K562 (cell line): ENCODE measurements at regions not wholly inside any gene's neighbourhood (a gene's known extent, or its start where the extent isn't known, plus 50 kb on each side); places are given as distances from the start of the nearest gene placed in this dataset.

Experiments
- ATAC-seq: fragments of 200-7000 bp; cut with Tn5 transposase; 3 replicates; pipeline ENCODE4 v1.9.1; 2020; ENCODE audit warnings: moderate library complexity
- BruUV-seq: library from RNA; stranded (reverse); fragments of 400-500 nt; replicated peaks from 2 replicates; lab custom pipeline; 2021; lab: Mats Ljungman, UMichigan
- CTCF ChIA-PET: fragments of 300-600 bp; formaldehyde crosslinking; extraction: SDS; loops from one replicate; lab custom pipeline; 2021; ENCODE audit warnings: low intra/inter-chr PET ratio; lab: Yijun Ruan, JAX
- POLR2A ChIA-PET: fragments of 300-600, 350-650 bp; sonication (Branson Sonifier 250); formaldehyde crosslinking; extraction: SDS; loops from one replicate; lab custom pipeline; 2021; ENCODE audit warnings: antibody characterized with exemption, inconsistent platforms; lab: Yijun Ruan, JAX
- DNase-seq, 4 experiments: peaks; one replicate each; pipeline versions ENCODE4 v3.0.0 to v3.0.0-alpha.2; 2011 to 2018; ENCODE audit warnings: low spot score in 3 of 4, mixed read lengths in 3 of 4; ENCODE audit errors: extremely low read depth in 1 of 4
- FAIRE-seq: peaks from 2 replicates; lab custom pipeline; 2011; peaks lifted over from hg19 to GRCh38; lab: Jason Lieb, UNC
- H2AFZ ChIP-seq: 2 replicates; pipeline ENCODE4 v1.6.0; 2011; ENCODE audit warnings: low read depth, low read length, control low read depth, inconsistent platforms
- H3K27ac ChIP-seq: fragments of 200-600 bp; 3 replicates; pipeline ENCODE4 v1.8.0; 2011; ENCODE audit warnings: low read depth, mild to moderate bottlenecking, control low read depth, inconsistent platforms, low read length, moderate library complexity, mixed read lengths; ENCODE audit errors: extremely low read depth
- H3K27me3 ChIP-seq, 2 experiments: fragments of 300-600 bp in 1 of 2; 2 replicates in 1 of 2; 3 replicates in 1 of 2; pipeline versions ENCODE4 v1.6.0 to v1.8.0; 2011; ENCODE audit warnings: inconsistent platforms in 2 of 2, low read length in 2 of 2, mild to moderate bottlenecking in 1 of 2, mixed read lengths in 1 of 2, moderate library complexity in 1 of 2; ENCODE audit not compliant: control insufficient read depth in 2 of 2, insufficient read depth in 2 of 2
- H3K36me3 ChIP-seq: fragments of 300-600 bp; 3 replicates; pipeline ENCODE4 v1.8.0; 2011; ENCODE audit warnings: mild to moderate bottlenecking, low read length, inconsistent platforms; ENCODE audit not compliant: control insufficient read depth, insufficient read depth
- H3K4me1 ChIP-seq, 2 experiments: fragments of 200-600 bp in 1 of 2; replicated peaks in 1 of 2; 2 replicates in 1 of 2; 3 replicates in 1 of 2; pipeline versions ENCODE4 v1.5.1 to v1.8.0; 2011; ENCODE audit warnings: inconsistent platforms in 2 of 2, low read length in 2 of 2, mild to moderate bottlenecking in 1 of 2, mixed read lengths in 1 of 2, moderate library complexity in 1 of 2; ENCODE audit not compliant: control insufficient read depth in 2 of 2, insufficient read depth in 2 of 2
- H3K4me2 ChIP-seq: 2 replicates; pipeline ENCODE4 v1.6.1; 2011; ENCODE audit warnings: low read length, control low read depth, inconsistent platforms, mixed read lengths; ENCODE audit not compliant: insufficient read depth
- H3K4me3 ChIP-seq: fragments of 200-600 bp; sonication (generic), shearing (Covaris generic); 2 replicates; pipeline ENCODE4 v1.5.1; 2016; ENCODE audit warnings: control low read depth, inconsistent platforms
- H3K79me2 ChIP-seq: fragments of 200-600 bp; 3 replicates; pipeline ENCODE4 v1.8.0; 2011; ENCODE audit warnings: low read length, inconsistent platforms; ENCODE audit not compliant: control insufficient read depth, insufficient read depth
- H3K9ac ChIP-seq, 2 experiments: 2 replicates each; pipeline versions ENCODE4 v1.6.0 to v1.6.1; 2011; ENCODE audit warnings: low read depth in 2 of 2, low read length in 2 of 2, control low read depth in 1 of 2, inconsistent platforms in 1 of 2, mild to moderate bottlenecking in 1 of 2, mixed read lengths in 1 of 2; ENCODE audit not compliant: insufficient read depth in 1 of 2
- H3K9me1 ChIP-seq: one replicate; pipeline ENCODE4 v1.6.0; 2011; ENCODE audit warnings: inconsistent platforms, mild to moderate bottlenecking, low read length, moderate library complexity; ENCODE audit not compliant: control insufficient read depth, insufficient read depth
- H3K9me3 ChIP-seq: replicated peaks from 2 replicates; pipeline ENCODE4 v1.5.1; 2011; ENCODE audit warnings: low read depth, low read length, inconsistent platforms; ENCODE audit not compliant: control insufficient read depth, insufficient read depth
- H4K20me1 ChIP-seq: replicated peaks from 2 replicates; pipeline ENCODE4 v1.6.1; 2011; ENCODE audit warnings: low read length, inconsistent platforms, mixed read lengths; ENCODE audit not compliant: control insufficient read depth, insufficient read depth
- ADNP ChIP-seq: fragments of 200-800 bp; sonication (Bioruptor generic); IDR thresholded peaks from 2 replicates; pipeline ENCODE4 v1.6.1; 2016; ENCODE audit warnings: missing genetic modification characterization, missing compliant biosample characterization
- BDP1 ChIP-seq: IDR thresholded peaks from 3 replicates; pipeline ENCODE4 v1.6.1; 2011; ENCODE audit not compliant: insufficient read length, insufficient read depth
- FOXJ2 ChIP-seq: fragments of 200-800 bp; sonication (Bioruptor generic); IDR thresholded peaks from 2 replicates; pipeline ENCODE4 v1.6.1; 2016; ENCODE audit warnings: missing genetic modification characterization, missing compliant biosample characterization
- HNRNPH1 ChIP-seq: fragments of 200-400 bp; formaldehyde crosslinking; optimal IDR thresholded peaks from 2 replicates; pipeline ENCODE3; 2017; ENCODE audit warnings: low read depth, mild to moderate bottlenecking, low read length, moderate library complexity
- OTX1 ChIP-seq: fragments of 450-650 bp; formaldehyde crosslinking; IDR thresholded peaks from 2 replicates; pipeline ENCODE4 v1.4.0; 2022; ENCODE audit warnings: mild to moderate bottlenecking
- SRSF1 ChIP-seq: fragments of 200-400 bp; formaldehyde crosslinking; IDR thresholded peaks from 2 replicates; pipeline ENCODE4 v1.6.1; 2017; ENCODE audit warnings: mild to moderate bottlenecking, low read depth, low read length, moderate library complexity
- STAT6 ChIP-seq: sonication (generic); formaldehyde crosslinking; IDR thresholded peaks from 2 replicates; pipeline ENCODE4 v1.8.1; 2023; ENCODE audit warnings: mild to moderate bottlenecking, missing genetic modification reagents
- ZBTB5 ChIP-seq: fragments of 450-650 bp; IDR thresholded peaks from 2 replicates; pipeline ENCODE4 v1.6.1; 2017; ENCODE audit warnings: antibody characterized with exemption
- ZKSCAN8 ChIP-seq: fragments of 200-800 bp; sonication (Bioruptor generic); IDR thresholded peaks from 2 replicates; pipeline ENCODE4 v1.6.1; 2016; ENCODE audit warnings: missing genetic modification characterization, missing compliant biosample characterization
- ZNF282 ChIP-seq: sonication (generic); formaldehyde crosslinking; IDR thresholded peaks from 2 replicates; pipeline ENCODE4 v1.8.1; 2023; ENCODE audit warnings: missing genetic modification reagents
- in situ Hi-C: fragments of 300-500 bp; cut with MboI; formaldehyde crosslinking; loops from 4 replicates; pipeline ENCODE4 v1.15.0; 2018; ENCODE audit warnings: inconsistent platforms, mixed read lengths
- intact Hi-C: fragments of 100-400 bp; cut with micrococcal nuclease; formaldehyde crosslinking; loops from 2 replicates; pipeline ENCODE4 v1.14.2; 2022
- TF ChIP-seq, protein P1 (sequence below): sonication (generic); formaldehyde crosslinking; IDR thresholded peaks from 2 replicates; pipeline ENCODE4 v1.8.1; 2023; ENCODE audit warnings: mild to moderate bottlenecking, missing genetic modification reagents

GRCh38 chr2:57876313-57876712 lies 170.3 kb upstream of the VRK2 start:
- Histone ChIP-seq H3K27me3 (no peaks in the 10 kb centered on the region), H3K4me1 (no peaks in the 10 kb centered on the region), H3K9ac (no peak overlapping the region), H2AFZ (no peak overlapping the region; the same call in 1 of the 2 replicates), H3K4me3 (no peak overlapping the region), H3K79me2 (no peaks in the 10 kb centered on the region), H3K9me1 (no peaks in the 10 kb centered on the region), H3K27ac (no peak overlapping the region), H4K20me1 (no peaks in the 10 kb centered on the region), H3K9me3 (no peaks in the 10 kb centered on the region), H3K4me2 (no peak overlapping the region), H3K36me3 (no peaks in the 10 kb centered on the region)
- ChIA-PET POLR2A (no interaction called here), CTCF (no interaction called here)
- ATAC-seq (no peak), FAIRE-seq (no peak), DNase-seq (no peak)
- BruUV-seq: no TSS peak
- in situ Hi-C loops (no loop called here), intact Hi-C loops (no loop called here)
- no peak for TF ChIP-seq ZKSCAN8 (CRISPR knock-in tag)
- no peak for TF ChIP-seq ZNF282 (CRISPR knock-in tag)
- TF ChIP-seq BDP1: no peak
- TF ChIP-seq ADNP (tag): no peak
- no peak for TF ChIP-seq OTX1 (CRISPR knock-in tag)
- TF ChIP-seq STAT6 (CRISPR knock-in tag): no peak
- TF ChIP-seq FOXJ2 (tag): no peak
- no peak for TF ChIP-seq HNRNPH1
- no peak for TF ChIP-seq SRSF1
- TF ChIP-seq ZBTB5: no peak
- TF ChIP-seq, protein P1, sequence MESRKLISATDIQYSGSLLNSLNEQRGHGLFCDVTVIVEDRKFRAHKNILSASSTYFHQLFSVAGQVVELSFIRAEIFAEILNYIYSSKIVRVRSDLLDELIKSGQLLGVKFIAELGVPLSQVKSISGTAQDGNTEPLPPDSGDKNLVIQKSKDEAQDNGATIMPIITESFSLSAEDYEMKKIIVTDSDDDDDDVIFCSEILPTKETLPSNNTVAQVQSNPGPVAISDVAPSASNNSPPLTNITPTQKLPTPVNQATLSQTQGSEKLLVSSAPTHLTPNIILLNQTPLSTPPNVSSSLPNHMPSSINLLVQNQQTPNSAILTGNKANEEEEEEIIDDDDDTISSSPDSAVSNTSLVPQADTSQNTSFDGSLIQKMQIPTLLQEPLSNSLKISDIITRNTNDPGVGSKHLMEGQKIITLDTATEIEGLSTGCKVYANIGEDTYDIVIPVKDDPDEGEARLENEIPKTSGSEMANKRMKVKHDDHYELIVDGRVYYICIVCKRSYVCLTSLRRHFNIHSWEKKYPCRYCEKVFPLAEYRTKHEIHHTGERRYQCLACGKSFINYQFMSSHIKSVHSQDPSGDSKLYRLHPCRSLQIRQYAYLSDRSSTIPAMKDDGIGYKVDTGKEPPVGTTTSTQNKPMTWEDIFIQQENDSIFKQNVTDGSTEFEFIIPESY: no peak
